HFFc6 (cell line): ENCODE measurements at regions not wholly inside any gene's neighbourhood (a gene's known extent, or its start where the extent isn't known, plus 50 kb on each side); places are given as distances from the start of the nearest gene placed in this dataset.
A peak's percentile ranks its signal among the peaks of the same experiment; 100 is the strongest.

Source experiments
- DNase-seq: peaks from one replicate; pipeline ENCODE4 v3.0.0-alpha.2; 2018
- H3K27ac Mint-ChIP-seq: 2 replicates; pipeline ENCODE4 v1.8.0; 2020; ENCODE audit warnings: mild to moderate bottlenecking, mixed read lengths
- H3K27me3 Mint-ChIP-seq: 2 replicates; pipeline ENCODE4 v1.8.0; 2021; ENCODE audit warnings: mild to moderate bottlenecking, moderate library complexity, mixed read lengths; ENCODE audit not compliant: insufficient read depth
- H3K36me3 Mint-ChIP-seq: 2 replicates; pipeline ENCODE4 v1.8.0; 2021; ENCODE audit warnings: low read depth, mixed read lengths
- H3K4me1 Mint-ChIP-seq: 2 replicates; pipeline ENCODE4 v1.8.0; 2020; ENCODE audit warnings: low read depth, mixed read lengths
- H3K4me3 Mint-ChIP-seq: 2 replicates; pipeline ENCODE4 v1.8.0; 2020; ENCODE audit warnings: mild to moderate bottlenecking, moderate library complexity, mixed read lengths
- H3K9me3 Mint-ChIP-seq: 2 replicates; pipeline ENCODE4 v1.8.0; 2020; ENCODE audit warnings: mild to moderate bottlenecking, mixed read lengths
- CTCF ChIP-seq: fragments of 200-600 bp; sonication (generic); IDR thresholded peaks from 2 replicates; pipeline ENCODE4 v1.5.0; 2021; ENCODE audit warnings: antibody characterized with exemption, mild to moderate bottlenecking

GRCh38 chr15:57878573-57878972, 172.1 kb downstream of the POLR2M start:
- Mint-ChIP-seq H3K4me3 (no peak overlapping the region), H3K27ac (peak overlapping the region; percentile 27), H3K9me3 (no peaks in the 10 kb centered on the region; the same call in 1 of the 2 replicates), H3K4me1 (peaks cover 63% of the 10 kb centered on the region), H3K27me3 (no peaks in the 10 kb centered on the region; the same call in 1 of the 2 replicates), H3K36me3 (peaks cover 14% of the 10 kb centered on the region; the same call in 1 of the 2 replicates)
- peak; percentile 39 for DNase-seq
- no peak for TF ChIP-seq CTCF

DNA sequence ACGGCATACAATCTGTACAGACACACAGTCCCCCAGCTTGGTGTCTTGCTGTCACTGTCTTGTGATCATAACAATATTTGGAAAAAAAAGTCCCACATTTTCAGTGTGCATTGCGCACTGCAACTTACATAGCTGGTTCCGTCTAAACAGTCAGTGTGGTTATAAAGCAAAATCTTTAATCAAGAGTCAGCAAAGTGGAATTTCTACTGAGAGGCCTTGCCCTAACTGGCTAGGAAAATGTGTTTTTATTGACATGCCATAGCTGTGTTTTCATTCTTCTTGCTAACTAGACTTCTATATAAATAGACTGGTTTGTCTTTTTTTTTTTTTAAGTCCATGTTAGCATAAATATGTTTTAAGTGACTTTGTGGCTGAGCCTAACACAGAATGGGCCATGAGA, 174.8 kb downstream of the POLR2M start:
- no peaks in the 10 kb centered on the region for H3K9me3 Mint-ChIP-seq
- peak overlapping the region; percentile 21 for H3K4me3 Mint-ChIP-seq
- H3K27me3 Mint-ChIP-seq, result peaks cover 4% of the 10 kb centered on the region; the same call in 1 of the 2 replicates
- TF ChIP-seq CTCF, result no peak
- DNase-seq, result peak; percentile 80
- H3K36me3 Mint-ChIP-seq, result 0 out of 2 replicates have a peak, but pooled peaks cover under 1% of the 10 kb centered on the region
- H3K27ac Mint-ChIP-seq, result peak overlapping the region; percentile 65
- H3K4me1 Mint-ChIP-seq, result peaks cover 46% of the 10 kb centered on the region

DNA sequence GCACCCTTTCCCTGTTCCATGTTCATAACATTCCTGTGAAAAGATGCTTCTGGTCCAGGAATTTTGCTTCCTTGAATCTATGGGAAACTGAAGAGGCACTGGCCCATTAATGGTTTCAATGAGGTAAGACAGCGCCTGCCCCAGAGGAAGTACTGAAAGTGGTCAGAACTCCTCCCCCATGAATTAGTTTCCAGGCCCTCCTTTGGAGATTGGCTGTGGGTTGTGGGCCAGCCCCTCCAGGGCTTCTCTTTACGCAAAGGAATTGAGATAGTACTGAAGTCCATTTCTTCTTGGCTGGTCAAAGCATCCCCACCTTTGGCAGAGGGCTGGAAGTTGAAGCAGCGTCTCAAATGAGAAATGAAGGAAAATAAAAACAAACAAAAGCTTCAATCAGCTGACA, 175.5 kb downstream of the POLR2M start:
- H3K4me3 Mint-ChIP-seq, result no peak overlapping the region
- no peak for TF ChIP-seq CTCF
- no peaks in the 10 kb centered on the region for H3K9me3 Mint-ChIP-seq
- no peak for DNase-seq
- H3K27me3 Mint-ChIP-seq, result peaks cover 4% of the 10 kb centered on the region; the same call in 1 of the 2 replicates
- H3K4me1 Mint-ChIP-seq, result peaks cover 46% of the 10 kb centered on the region
- H3K27ac Mint-ChIP-seq, result no peak overlapping the region
- H3K36me3 Mint-ChIP-seq, result no peaks in the 10 kb centered on the region

GRCh38 chr15:57883701-57884100, 177.2 kb downstream of the POLR2M start:
- H3K27me3 Mint-ChIP-seq, result peaks cover 4% of the 10 kb centered on the region; the same call in 1 of the 2 replicates
- H3K9me3 Mint-ChIP-seq, result no peaks in the 10 kb centered on the region
- peaks cover 34% of the 10 kb centered on the region for H3K4me1 Mint-ChIP-seq
- H3K36me3 Mint-ChIP-seq, result no peaks in the 10 kb centered on the region
- no peak overlapping the region for H3K4me3 Mint-ChIP-seq
- DNase-seq, result no peak
- H3K27ac Mint-ChIP-seq, result no peak overlapping the region
- TF ChIP-seq CTCF, result no peak

- no peak for TF ChIP-seq CTCF
- Mint-ChIP-seq H3K27me3 (peaks cover 4% of the 10 kb centered on the region; the same call in 1 of the 2 replicates), H3K36me3 (no peaks in the 10 kb centered on the region), H3K9me3 (no peaks in the 10 kb centered on the region), H3K4me1 (peaks cover 34% of the 10 kb centered on the region), H3K27ac (no peak overlapping the region), H3K4me3 (no peak overlapping the region)
- no peak for DNase-seq
Measured at GRCh38 chr15:57884936-57885335, 178.4 kb downstream of the POLR2M start.

GRCh38 chr15:57885435-57885834, 178.9 kb downstream of the POLR2M start:
- Mint-ChIP-seq H3K4me3 (no peak overlapping the region), H3K27ac (no peak overlapping the region), H3K9me3 (no peaks in the 10 kb centered on the region; the same call in 1 of the 2 replicates), H3K36me3 (no peaks in the 10 kb centered on the region), H3K4me1 (peaks cover 38% of the 10 kb centered on the region), H3K27me3 (peaks cover 4% of the 10 kb centered on the region; the same call in 1 of the 2 replicates)
- DNase-seq, result no peak
- TF ChIP-seq CTCF, result no peak
